H9 (cell line): ENCODE measurements at regions not wholly inside any gene's neighbourhood (a gene's known extent, or its start where the extent isn't known, plus 50 kb on each side); places are given as distances from the start of the nearest gene placed in this dataset.

Source experiments
- DNase-seq: peaks from one replicate; pipeline ENCODE4 v3.0.0-alpha.2; 2017
- H2AFZ ChIP-seq: one replicate; pipeline ENCODE4 v1.6.1; 2013; ENCODE audit warnings: mild to moderate bottlenecking, low read length, control low read depth, moderate library complexity
- H2AK5ac ChIP-seq: 2 replicates; pipeline ENCODE4 v1.6.1; 2013; ENCODE audit warnings: low read length, control low read depth, mixed read lengths; ENCODE audit not compliant: insufficient read length
- H2BK120ac ChIP-seq: one replicate; pipeline ENCODE4 v1.6.1; 2013; ENCODE audit warnings: low read depth, mild to moderate bottlenecking, low read length, control low read depth, inconsistent platforms; ENCODE audit not compliant: poor library complexity, severe bottlenecking
- H2BK12ac ChIP-seq: 2 replicates; pipeline ENCODE4 v1.6.1; 2013; ENCODE audit warnings: low read length, control low read depth, mixed read lengths, low read depth; ENCODE audit not compliant: insufficient read length
- H2BK15ac ChIP-seq: 2 replicates; pipeline ENCODE4 v1.6.1; 2013; ENCODE audit warnings: low read depth, low read length, control low read depth
- H2BK20ac ChIP-seq: one replicate; pipeline ENCODE4 v1.6.1; 2013; ENCODE audit warnings: low read depth, mild to moderate bottlenecking, low read length, control low read depth, inconsistent platforms; ENCODE audit not compliant: poor library complexity, severe bottlenecking
- H2BK5ac ChIP-seq: 2 replicates; pipeline ENCODE4 v1.6.1; 2013; ENCODE audit warnings: low read length, control low read depth, mixed read lengths; ENCODE audit not compliant: insufficient read length
- H3K14ac ChIP-seq: 2 replicates; pipeline ENCODE4 v1.6.1; 2013; ENCODE audit warnings: low read length, control low read depth; ENCODE audit not compliant: insufficient read depth
- H3K18ac ChIP-seq: 2 replicates; pipeline ENCODE4 v1.6.1; 2013; ENCODE audit warnings: low read depth, mild to moderate bottlenecking, mixed read lengths, low read length, control low read depth; ENCODE audit not compliant: insufficient read length
- H3K23ac ChIP-seq: 2 replicates; pipeline ENCODE4 v1.6.1; 2013; ENCODE audit warnings: low read length, control low read depth, mixed read lengths, low read depth; ENCODE audit not compliant: insufficient read length
- H3K23me2 ChIP-seq: 2 replicates; pipeline ENCODE4 v1.6.1; 2013; ENCODE audit warnings: low read depth, mild to moderate bottlenecking, mixed read lengths, low read length, control low read depth; ENCODE audit not compliant: insufficient read length, poor library complexity, severe bottlenecking
- H3K27ac ChIP-seq: 2 replicates; pipeline ENCODE4 v1.5.1; 2013; ENCODE audit warnings: low read length, control low read depth, mixed read lengths, low read depth; ENCODE audit not compliant: insufficient read length
- H3K27me3 ChIP-seq: 2 replicates; pipeline ENCODE4 v1.6.1; 2013; ENCODE audit warnings: low read length, control low read depth, inconsistent platforms; ENCODE audit not compliant: insufficient read depth
- H3K4ac ChIP-seq: 2 replicates; pipeline ENCODE4 v1.6.1; 2013; ENCODE audit warnings: low read depth, mild to moderate bottlenecking, control low read depth, inconsistent platforms, low read length, moderate library complexity
- H3K4me1 ChIP-seq: 2 replicates; pipeline ENCODE4 v1.6.1; 2013; ENCODE audit warnings: low read length, control low read depth, inconsistent platforms; ENCODE audit not compliant: insufficient read depth
- H3K4me2 ChIP-seq: 2 replicates; pipeline ENCODE4 v1.6.1; 2013; ENCODE audit warnings: low read length, control low read depth, mixed read lengths; ENCODE audit not compliant: insufficient read length, insufficient read depth
- H3K56ac ChIP-seq: 2 replicates; pipeline ENCODE4 v1.6.1; 2013; ENCODE audit warnings: low read depth, mild to moderate bottlenecking, mixed read lengths, low read length, control low read depth; ENCODE audit not compliant: insufficient read length
- H3K79me1 ChIP-seq: 2 replicates; pipeline ENCODE4 v1.6.1; 2013; ENCODE audit warnings: low read depth, mild to moderate bottlenecking, moderate library complexity, low read length, control low read depth, inconsistent platforms; ENCODE audit not compliant: insufficient read depth, poor library complexity, severe bottlenecking
- H3K79me2 ChIP-seq: 2 replicates; pipeline ENCODE4 v1.6.1; 2013; ENCODE audit warnings: low read length, control low read depth, inconsistent platforms; ENCODE audit not compliant: insufficient read depth
- H3K9ac ChIP-seq: 2 replicates; pipeline ENCODE4 v1.6.1; 2013; ENCODE audit warnings: low read length, control low read depth, mixed read lengths; ENCODE audit not compliant: insufficient read length; ENCODE audit errors: extremely low read depth
- H3K9me3 ChIP-seq: one replicate; pipeline ENCODE4 v1.6.1; 2013; ENCODE audit warnings: low read depth, low read length, inconsistent platforms; ENCODE audit not compliant: control insufficient read depth
- H3T11ph ChIP-seq: one replicate; pipeline ENCODE4 v1.6.1; 2013; ENCODE audit warnings: mild to moderate bottlenecking, low read length, control low read depth, inconsistent platforms
- H4K20me1 ChIP-seq: one replicate; pipeline ENCODE4 v1.6.1; 2013; ENCODE audit not compliant: control insufficient read depth, insufficient read length, insufficient read depth
- H4K5ac ChIP-seq: 2 replicates; pipeline ENCODE4 v1.6.1; 2013; ENCODE audit warnings: low read depth, mild to moderate bottlenecking, mixed read lengths, low read length, control low read depth; ENCODE audit not compliant: insufficient read length
- H4K8ac ChIP-seq: replicated peaks from 2 replicates; pipeline ENCODE4 v1.6.1; 2013; ENCODE audit warnings: low read length, control low read depth, mixed read lengths, low read depth; ENCODE audit not compliant: insufficient read length
- H4K91ac ChIP-seq: 2 replicates; pipeline ENCODE4 v1.6.1; 2013; ENCODE audit warnings: low read depth, mild to moderate bottlenecking, moderate library complexity, mixed read lengths, low read length, control low read depth; ENCODE audit not compliant: insufficient read length
- H3K27ac Mint-ChIP-seq, 3 experiments: 2 replicates in 2 of 3; 3 replicates in 1 of 3; pipeline ENCODE4 v1.8.0; 2020 to 2021; ENCODE audit warnings: mixed read lengths in 3 of 3, mild to moderate bottlenecking in 1 of 3, moderate library complexity in 1 of 3
- H3K27me3 Mint-ChIP-seq: 2 replicates; pipeline ENCODE4 v1.8.0; 2021; ENCODE audit warnings: low read depth, mild to moderate bottlenecking, moderate library complexity, mixed read lengths
- H3K36me3 Mint-ChIP-seq, 3 experiments: 2 replicates in 2 of 3; 3 replicates in 1 of 3; pipeline ENCODE4 v1.8.0; 2020 to 2021; ENCODE audit warnings: low read depth in 3 of 3, mixed read lengths in 3 of 3; ENCODE audit not compliant: insufficient read depth in 1 of 3
- H3K4me1 Mint-ChIP-seq, 2 experiments: 2 replicates each; pipeline ENCODE4 v1.8.0; 2020; ENCODE audit warnings: mixed read lengths in 2 of 2
- H3K4me3 Mint-ChIP-seq, 2 experiments: 2 replicates in 1 of 2; 3 replicates in 1 of 2; pipeline ENCODE4 v1.8.0; 2020 to 2021; ENCODE audit warnings: mild to moderate bottlenecking in 2 of 2, mixed read lengths in 2 of 2, moderate library complexity in 1 of 2
- H3K9me3 Mint-ChIP-seq, 2 experiments: 2 replicates in 1 of 2; 3 replicates in 1 of 2; pipeline ENCODE4 v1.8.0; 2020; ENCODE audit warnings: mild to moderate bottlenecking in 2 of 2, mixed read lengths in 2 of 2, moderate library complexity in 1 of 2
- CTCF ChIP-seq: fragments of 200-600 bp; sonication (generic); conservative IDR thresholded peaks from 3 replicates; pipeline ENCODE4 v1.8.0; 2021; ENCODE audit warnings: antibody characterized with exemption, mild to moderate bottlenecking
- WGBS: extraction: QIAGEN DNeasy Blood & Tissue Kit; methylation state at CpG from one replicate; pipeline ENCODE4 v1.1.7; 2013; ENCODE audit warnings: missing lambda C conversion rate, low lambda C conversion rate, mixed read lengths; ENCODE audit not compliant: insufficient read length; ENCODE audit errors: extremely low coverage; 5-methylcytosine and 5-hydroxymethylcytosine counted together

- no peaks in the 10 kb centered on the region for H4K20me1 ChIP-seq
- Mint-ChIP-seq H3K4me1 (peaks cover 5 to 10% of the 10 kb centered on the region in 2 experiments; a peak in 3 of 4 replicates), H3K9me3 (no peaks in the 10 kb centered on the region), H3K4me3 (no peak overlapping the region), H3K27ac (no peak overlapping the region), H3K27me3 (no peaks in the 10 kb centered on the region; the same call in 1 of the 2 replicates), H3K36me3 (no peaks in the 10 kb centered on the region)
- H3K4ac ChIP-seq = no peak overlapping the region
- no peak overlapping the region for H3K27ac ChIP-seq
- no peak overlapping the region for H4K8ac ChIP-seq
- no peaks in the 10 kb centered on the region for H3K23me2 ChIP-seq
- no peak overlapping the region for H3K23ac ChIP-seq
- no peaks in the 10 kb centered on the region for H3K27me3 ChIP-seq
- no peak overlapping the region for H2BK12ac ChIP-seq
- no peak overlapping the region for H2BK20ac ChIP-seq
- no peak overlapping the region for H4K91ac ChIP-seq
- H3T11ph ChIP-seq = no peak overlapping the region
- no peaks in the 10 kb centered on the region for H3K79me2 ChIP-seq
- H3K18ac ChIP-seq = no peak overlapping the region
- no peak overlapping the region for H2AK5ac ChIP-seq
- no peak overlapping the region for H3K9ac ChIP-seq
- no peak overlapping the region for H2BK15ac ChIP-seq
- no peak overlapping the region for H3K56ac ChIP-seq
- DNase-seq = no peak
- no peak overlapping the region for H3K4me2 ChIP-seq
- H3K79me1 ChIP-seq = no peaks in the 10 kb centered on the region
- H3K9me3 ChIP-seq = no peaks in the 10 kb centered on the region
- TF ChIP-seq CTCF = peak; percentile 29; the same call in 1 of the 3 replicates
- H4K5ac ChIP-seq = no peak overlapping the region
- H2BK120ac ChIP-seq = no peak overlapping the region
- whole genome bisulfite sequencing = no CpG with 5 or more reads among the region's 1 CpG
- no peak overlapping the region for H2AFZ ChIP-seq
- H3K14ac ChIP-seq = no peak overlapping the region
- H3K4me1 ChIP-seq = no peaks in the 10 kb centered on the region; the same call in 1 of the 2 replicates
- H2BK5ac ChIP-seq = no peak overlapping the region
Observed at GRCh38 chr4:159444678-159445077, 341.8 kb downstream of the RAPGEF2 start.
